Activated CD4-positive, alpha-beta T cell treated with anti-CD3 and anti-CD28 coated beads, Interleukin-2, amount 10 ng/mL, durations not matched to agents 24 days and 14 days (primary cell): ENCODE measurements at regions not wholly inside any gene's neighbourhood (a gene's known extent, or its start where the extent isn't known, plus 50 kb on each side); places are given as distances from the start of the nearest gene placed in this dataset.

Experiments used
- DNase-seq: peaks from one replicate; pipeline ENCODE4 v3.0.0; 2022
- H3K27ac Mint-ChIP-seq: one replicate; pipeline ENCODE4 v1.8.0; 2022; ENCODE audit warnings: mild to moderate bottlenecking, mixed read lengths
- H3K27me3 Mint-ChIP-seq: one replicate; pipeline ENCODE4 v1.8.0; 2022; ENCODE audit warnings: mixed read lengths
- H3K36me3 Mint-ChIP-seq: one replicate; pipeline ENCODE4 v1.8.0; 2022; ENCODE audit warnings: low read depth, mild to moderate bottlenecking, mixed read lengths
- H3K4me1 Mint-ChIP-seq: one replicate; pipeline ENCODE4 v1.8.0; 2021; ENCODE audit warnings: mixed read lengths
- H3K4me3 Mint-ChIP-seq: one replicate; pipeline ENCODE4 v1.8.0; 2022; ENCODE audit warnings: mild to moderate bottlenecking, moderate library complexity, mixed read lengths
- H3K9me3 Mint-ChIP-seq: one replicate; pipeline ENCODE4 v1.8.0; 2021; ENCODE audit warnings: mixed read lengths
- intact Hi-C: fragments of 100-400 bp; cut with micrococcal nuclease; formaldehyde crosslinking; loops from one replicate; pipeline ENCODE4 v1.15.1; 2023

DNA sequence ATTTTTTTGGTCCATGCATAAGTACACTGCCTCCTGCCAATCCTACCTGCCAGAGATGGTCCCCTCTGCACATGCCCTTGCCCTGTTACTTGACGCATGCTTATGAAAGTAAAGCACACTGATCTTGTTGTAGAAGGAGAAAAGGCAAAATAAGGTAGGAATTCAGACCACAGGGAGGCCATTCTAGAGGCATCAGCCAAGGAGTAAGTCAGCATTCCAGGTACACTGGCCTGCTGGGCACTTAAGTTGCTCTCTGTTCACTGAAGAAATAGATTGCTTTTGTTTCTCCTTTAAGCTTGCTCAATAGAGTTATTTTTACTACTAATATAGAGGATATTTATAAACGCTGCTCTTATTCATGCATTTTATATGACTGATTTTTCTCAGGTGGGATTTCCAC, 604.4 kb downstream of the TDRD15 start:
- Mint-ChIP-seq H3K4me3 (no peak overlapping the region), H3K27me3 (no peaks in the 10 kb centered on the region), H3K9me3 (no peaks in the 10 kb centered on the region), H3K4me1 (no peaks in the 10 kb centered on the region), H3K27ac (no peak overlapping the region), H3K36me3 (no peaks in the 10 kb centered on the region)
- intact Hi-C loops = no loop called here
- DNase-seq = no peak

DNA sequence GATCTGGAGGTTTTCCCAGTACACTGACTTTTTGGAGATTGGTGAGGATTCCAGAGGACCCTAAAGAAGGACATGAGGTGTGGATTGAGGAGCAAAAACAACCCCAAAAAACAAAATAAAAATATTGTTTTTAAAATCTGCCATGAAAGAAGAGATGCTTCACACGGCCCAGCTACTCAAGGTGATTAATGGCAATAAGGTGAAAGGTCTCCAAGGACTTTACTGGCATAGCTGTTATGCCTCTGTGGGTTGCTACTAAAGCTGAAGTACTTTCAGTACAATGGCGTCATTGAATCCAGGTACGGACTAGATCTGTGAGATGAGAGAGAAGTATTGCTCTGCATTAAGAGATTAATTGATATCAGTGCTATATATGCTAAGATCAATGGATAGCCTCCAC, 606.4 kb downstream of the TDRD15 start:
- no peak for DNase-seq
- Mint-ChIP-seq H3K27me3 (no peaks in the 10 kb centered on the region), H3K9me3 (peaks cover 3% of the 10 kb centered on the region), H3K27ac (no peak overlapping the region), H3K36me3 (no peaks in the 10 kb centered on the region), H3K4me1 (no peaks in the 10 kb centered on the region), H3K4me3 (no peak overlapping the region)
- intact Hi-C loops = no loop called here

DNA sequence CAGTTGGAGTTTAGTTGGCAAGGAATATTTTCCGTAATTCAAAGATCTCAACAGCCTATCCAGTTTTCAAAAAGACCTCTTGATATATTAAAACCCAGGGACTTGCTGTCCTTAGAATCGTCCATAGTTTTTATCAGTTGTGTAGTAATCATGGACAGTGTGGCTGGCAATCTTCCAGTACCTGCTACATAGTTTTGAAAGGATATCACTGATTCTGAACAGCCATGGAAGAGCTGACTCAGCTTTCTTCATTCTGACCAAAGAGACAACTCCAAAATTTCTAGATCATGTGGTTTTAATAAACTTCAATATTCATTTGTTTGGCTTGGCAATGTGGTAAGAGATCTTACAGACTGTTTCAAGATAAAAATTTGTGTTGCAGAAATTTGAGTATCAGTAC, 616.7 kb downstream of the TDRD15 start:
- intact Hi-C loops = no loop called here
- H3K27me3 Mint-ChIP-seq = no peaks in the 10 kb centered on the region
- no peak overlapping the region for H3K27ac Mint-ChIP-seq
- H3K9me3 Mint-ChIP-seq = no peaks in the 10 kb centered on the region
- H3K4me3 Mint-ChIP-seq = no peak overlapping the region
- no peaks in the 10 kb centered on the region for H3K36me3 Mint-ChIP-seq
- DNase-seq = no peak
- H3K4me1 Mint-ChIP-seq = no peaks in the 10 kb centered on the region

DNA sequence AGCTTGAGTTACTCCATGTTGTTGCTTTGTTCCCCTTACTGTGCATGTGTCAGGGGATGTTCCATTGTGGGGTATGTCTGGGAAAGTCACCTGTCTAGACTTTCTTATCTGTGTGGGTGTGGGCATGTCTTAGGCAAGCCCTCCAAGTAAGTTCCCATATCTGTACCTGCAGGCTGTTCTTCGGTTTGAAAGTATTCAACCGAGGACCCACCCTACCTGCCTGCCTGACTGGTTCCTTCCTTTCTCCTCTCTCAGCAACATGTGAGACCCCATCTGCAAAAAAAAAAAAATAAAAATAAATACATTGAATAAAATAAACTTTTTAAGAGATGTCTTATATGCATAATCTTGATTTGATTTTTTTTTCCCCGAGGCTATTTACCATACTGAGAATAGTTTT, 622.7 kb downstream of the TDRD15 start:
- DNase-seq = no peak
- Mint-ChIP-seq H3K27ac (no peak overlapping the region), H3K4me1 (no peaks in the 10 kb centered on the region), H3K4me3 (no peak overlapping the region), H3K27me3 (no peaks in the 10 kb centered on the region), H3K36me3 (no peaks in the 10 kb centered on the region), H3K9me3 (peaks cover 3% of the 10 kb centered on the region)
- intact Hi-C loops = no loop called here

DNA sequence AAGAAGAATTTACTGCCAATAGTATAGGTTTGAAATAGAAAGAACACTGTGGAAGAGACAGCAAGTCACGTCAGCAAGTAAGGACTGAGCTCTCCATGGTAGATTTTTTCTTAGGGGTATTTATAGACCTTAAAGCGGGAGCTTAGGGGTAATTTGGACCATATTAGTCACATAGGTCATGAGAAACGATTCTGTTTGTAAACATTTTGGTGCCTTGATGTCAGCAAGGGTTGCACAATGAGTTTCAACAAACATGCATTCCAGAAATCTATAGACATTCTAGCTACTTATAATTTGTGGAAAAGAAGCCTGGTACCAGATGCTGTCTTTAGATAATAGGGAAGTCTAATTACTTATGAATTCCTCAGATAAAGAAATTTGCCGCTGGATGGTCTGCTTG, 624.7 kb downstream of the TDRD15 start:
- Mint-ChIP-seq H3K36me3 (no peaks in the 10 kb centered on the region), H3K27ac (no peak overlapping the region), H3K9me3 (peaks cover 3% of the 10 kb centered on the region), H3K4me3 (no peak overlapping the region), H3K27me3 (no peaks in the 10 kb centered on the region), H3K4me1 (no peaks in the 10 kb centered on the region)
- DNase-seq = no peak
- intact Hi-C loops = no loop called here

DNA sequence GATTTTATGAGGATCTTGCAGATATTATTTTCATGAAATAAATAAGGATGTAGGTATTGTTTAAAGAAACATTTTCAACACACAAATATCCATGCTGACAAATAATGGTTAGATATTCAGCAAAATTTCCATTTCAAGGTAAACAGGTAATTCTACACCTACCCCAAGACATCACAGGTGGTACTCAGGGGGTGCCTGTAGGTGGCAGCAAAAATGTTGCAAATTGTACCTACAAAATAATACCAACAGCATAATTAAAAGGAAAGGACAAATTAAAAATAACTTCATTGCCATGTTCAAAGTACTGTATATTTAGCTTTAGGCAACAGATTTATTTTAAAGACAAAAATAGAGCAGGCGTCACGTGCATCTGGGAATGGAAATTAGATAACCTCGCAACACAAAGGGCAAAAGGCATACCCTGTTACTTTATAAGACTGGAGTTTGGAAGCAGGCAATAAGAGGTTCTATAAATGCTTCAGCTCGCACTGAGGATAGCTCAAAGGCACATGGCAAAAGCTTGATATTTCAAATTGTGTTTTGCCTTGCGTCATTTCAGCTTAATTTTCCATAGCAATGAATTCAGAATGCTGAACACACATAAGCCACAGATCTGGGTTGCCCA, 630.5 kb downstream of the TDRD15 start:
- peaks cover 6% of the 10 kb centered on the region for H3K9me3 Mint-ChIP-seq
- H3K36me3 Mint-ChIP-seq = no peaks in the 10 kb centered on the region
- intact Hi-C loops = no loop called here
- H3K27ac Mint-ChIP-seq = no peak overlapping the region
- no peaks in the 10 kb centered on the region for H3K27me3 Mint-ChIP-seq
- no peak for DNase-seq
- H3K4me1 Mint-ChIP-seq = no peaks in the 10 kb centered on the region
- no peak overlapping the region for H3K4me3 Mint-ChIP-seq

DNA sequence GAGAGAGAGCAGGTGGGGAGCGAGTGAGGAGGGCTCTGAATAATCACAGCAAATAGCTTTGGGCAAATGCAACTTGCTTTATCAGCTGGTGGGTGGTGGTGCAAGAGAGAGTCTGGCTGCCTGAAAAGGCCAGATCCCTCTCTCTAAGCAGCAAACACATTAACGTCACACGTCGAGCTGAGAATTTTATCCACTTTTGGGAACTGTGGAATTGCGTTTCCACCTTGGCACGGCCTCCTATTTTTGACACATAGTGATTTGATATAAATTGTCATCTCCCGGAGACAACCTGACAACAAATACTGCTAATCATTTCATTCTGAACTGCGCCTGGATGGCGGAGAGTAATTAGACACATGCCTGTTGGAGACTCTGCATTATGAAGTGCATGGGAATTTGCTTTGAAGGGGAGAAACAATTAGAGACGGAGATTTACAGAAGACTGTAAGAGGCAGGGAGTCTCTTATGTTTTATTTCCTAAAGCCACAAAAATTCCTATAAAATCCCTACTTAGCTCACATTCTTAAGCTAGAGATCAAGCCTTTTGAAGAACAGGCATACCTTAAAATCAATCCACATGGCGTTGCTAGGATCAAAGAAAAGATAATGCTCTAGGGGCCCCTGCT, 634.1 kb downstream of the TDRD15 start:
- no peak overlapping the region for H3K27ac Mint-ChIP-seq
- intact Hi-C loops = no loop called here
- H3K27me3 Mint-ChIP-seq = no peaks in the 10 kb centered on the region
- H3K4me3 Mint-ChIP-seq = no peak overlapping the region
- no peak for DNase-seq
- H3K9me3 Mint-ChIP-seq = peaks cover 6% of the 10 kb centered on the region
- H3K36me3 Mint-ChIP-seq = no peaks in the 10 kb centered on the region
- H3K4me1 Mint-ChIP-seq = no peaks in the 10 kb centered on the region

DNA sequence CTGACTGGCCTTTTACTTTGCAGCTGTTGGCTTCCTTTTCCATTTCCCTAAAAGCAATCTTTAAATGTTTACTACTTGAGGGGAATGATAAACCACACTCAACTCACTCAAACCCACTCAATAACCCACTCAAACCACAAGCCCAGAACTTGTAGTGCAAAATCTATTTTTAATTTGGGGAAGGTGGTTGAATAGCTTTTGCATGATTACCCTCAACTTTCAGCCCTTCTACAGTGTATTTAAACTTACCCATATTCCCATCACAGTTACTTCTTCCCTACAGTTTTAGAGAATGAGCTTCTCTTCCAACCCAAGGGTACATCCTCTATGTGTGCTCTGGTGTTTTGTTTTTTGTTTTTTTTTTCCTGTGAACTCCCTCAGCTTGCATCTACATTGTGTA, 636.1 kb downstream of the TDRD15 start:
- Mint-ChIP-seq H3K27me3 (no peaks in the 10 kb centered on the region), H3K4me1 (no peaks in the 10 kb centered on the region), H3K36me3 (no peaks in the 10 kb centered on the region), H3K9me3 (peaks cover 6% of the 10 kb centered on the region), H3K4me3 (no peak overlapping the region), H3K27ac (no peak overlapping the region)
- intact Hi-C loops = no loop called here
- DNase-seq = no peak

DNA sequence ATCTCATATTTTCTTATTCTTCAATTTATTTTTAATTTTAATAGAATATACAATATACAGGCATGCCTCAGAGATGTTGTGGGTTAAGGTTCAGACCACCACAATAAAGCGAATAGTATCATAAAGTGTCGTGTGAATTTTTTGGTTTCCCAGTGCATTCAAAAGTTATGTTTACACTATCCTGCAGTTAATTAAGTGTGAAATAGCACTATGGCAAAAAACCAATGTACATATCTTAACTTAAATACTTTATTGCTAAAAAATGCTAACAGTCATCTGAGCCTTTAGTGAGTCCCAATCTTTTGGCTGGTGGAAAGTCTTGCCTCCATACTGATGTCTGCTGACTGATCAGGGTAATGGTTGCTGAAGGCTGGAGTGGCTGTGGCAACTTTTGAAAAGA, 637.6 kb downstream of the TDRD15 start:
- Mint-ChIP-seq H3K36me3 (no peaks in the 10 kb centered on the region), H3K4me1 (no peaks in the 10 kb centered on the region), H3K9me3 (peaks cover 3% of the 10 kb centered on the region), H3K27me3 (no peaks in the 10 kb centered on the region), H3K27ac (no peak overlapping the region), H3K4me3 (no peak overlapping the region)
- DNase-seq = no peak
- intact Hi-C loops = no loop called here

DNA sequence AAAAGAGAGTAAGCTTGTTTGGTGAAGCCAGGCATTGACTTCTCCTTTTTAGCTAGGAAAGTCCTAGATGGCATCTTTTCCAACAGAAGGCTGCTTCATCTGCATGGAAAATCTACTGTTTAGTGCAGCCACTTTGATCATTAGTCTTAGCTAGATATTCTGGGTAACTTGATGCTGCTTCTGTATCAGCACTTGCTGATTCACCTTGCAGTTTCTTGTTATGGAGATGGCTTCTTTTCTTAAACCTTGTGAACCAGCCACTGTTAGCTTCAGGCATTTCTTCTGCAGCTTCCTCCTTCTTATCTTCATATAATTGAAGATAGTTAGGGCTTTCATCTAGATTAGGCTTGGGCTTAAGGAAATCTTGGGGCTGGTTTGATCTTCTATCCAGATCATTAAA, 639.7 kb downstream of the TDRD15 start:
- Mint-ChIP-seq H3K4me1 (no peaks in the 10 kb centered on the region), H3K9me3 (no peaks in the 10 kb centered on the region), H3K27me3 (no peaks in the 10 kb centered on the region), H3K36me3 (no peaks in the 10 kb centered on the region), H3K27ac (no peak overlapping the region), H3K4me3 (no peak overlapping the region)
- no peak for DNase-seq
- intact Hi-C loops = no loop called here

DNA sequence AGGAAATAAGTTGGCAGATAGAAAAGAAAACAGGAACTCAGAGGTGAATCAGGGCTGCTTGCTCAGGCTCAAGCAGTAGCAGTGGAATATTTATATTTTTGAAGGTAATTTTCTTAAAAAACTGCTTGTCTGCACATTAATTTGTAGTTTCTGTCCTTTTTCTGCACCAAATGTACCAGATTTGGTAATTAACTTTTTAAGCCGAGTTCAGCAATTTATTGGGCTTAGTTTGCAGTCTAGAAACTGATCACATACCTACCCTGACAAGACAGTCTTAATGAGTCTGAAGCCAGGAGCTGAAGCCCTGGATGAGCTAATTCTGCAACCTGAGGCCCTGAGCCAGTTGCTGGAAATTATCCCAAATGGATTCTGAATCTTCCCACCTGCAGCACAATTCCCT, 647.0 kb downstream of the TDRD15 start:
- no peaks in the 10 kb centered on the region for H3K4me1 Mint-ChIP-seq
- DNase-seq = no peak
- H3K4me3 Mint-ChIP-seq = no peak overlapping the region
- intact Hi-C loops = no loop called here
- no peaks in the 10 kb centered on the region for H3K9me3 Mint-ChIP-seq
- H3K36me3 Mint-ChIP-seq = no peaks in the 10 kb centered on the region
- no peak overlapping the region for H3K27ac Mint-ChIP-seq
- H3K27me3 Mint-ChIP-seq = no peaks in the 10 kb centered on the region

DNA sequence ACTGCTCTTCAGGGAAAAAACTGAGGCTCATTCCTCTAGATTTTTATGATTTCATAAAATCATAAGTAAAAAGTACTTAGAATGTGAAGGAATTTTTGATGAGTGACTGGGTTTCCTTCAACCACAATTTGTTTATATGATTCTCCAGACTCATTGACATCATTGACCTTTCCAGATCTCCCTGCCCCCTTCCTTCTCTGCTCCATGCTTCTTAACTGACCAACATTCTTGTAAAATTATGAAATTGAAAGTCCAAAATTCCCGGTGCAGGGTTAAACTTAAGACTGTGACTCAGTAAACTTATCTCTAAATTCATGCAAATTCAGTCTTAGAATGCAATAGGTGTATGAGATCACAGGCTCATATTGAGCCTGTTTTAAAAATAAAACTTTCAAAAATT, 648.9 kb downstream of the TDRD15 start:
- Mint-ChIP-seq H3K9me3 (no peaks in the 10 kb centered on the region), H3K27ac (no peak overlapping the region), H3K27me3 (no peaks in the 10 kb centered on the region), H3K36me3 (no peaks in the 10 kb centered on the region), H3K4me1 (no peaks in the 10 kb centered on the region), H3K4me3 (no peak overlapping the region)
- intact Hi-C loops = no loop called here
- DNase-seq = no peak

DNA sequence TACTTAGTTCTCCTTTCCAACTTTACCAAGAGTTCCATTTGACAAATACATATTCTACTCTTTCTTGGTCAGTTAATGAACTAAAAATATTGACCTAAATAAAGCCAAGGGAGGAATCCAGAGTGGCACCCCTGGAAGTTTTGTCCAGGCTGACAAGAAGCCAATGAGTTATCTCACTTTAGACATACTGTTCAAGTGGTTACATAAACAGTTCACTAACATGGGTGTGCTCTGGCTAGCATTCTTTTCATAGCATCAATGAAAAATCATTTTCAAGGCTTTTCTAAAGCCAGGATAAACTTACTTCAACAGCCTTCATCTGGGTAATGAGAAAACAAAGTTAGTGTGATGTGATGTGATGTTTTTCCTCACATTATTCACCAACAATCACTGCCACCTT, 649.4 kb downstream of the TDRD15 start:
- no peak overlapping the region for H3K27ac Mint-ChIP-seq
- no peaks in the 10 kb centered on the region for H3K4me1 Mint-ChIP-seq
- H3K4me3 Mint-ChIP-seq = no peak overlapping the region
- intact Hi-C loops = no loop called here
- H3K9me3 Mint-ChIP-seq = no peaks in the 10 kb centered on the region
- no peak for DNase-seq
- H3K27me3 Mint-ChIP-seq = no peaks in the 10 kb centered on the region
- no peaks in the 10 kb centered on the region for H3K36me3 Mint-ChIP-seq

DNA sequence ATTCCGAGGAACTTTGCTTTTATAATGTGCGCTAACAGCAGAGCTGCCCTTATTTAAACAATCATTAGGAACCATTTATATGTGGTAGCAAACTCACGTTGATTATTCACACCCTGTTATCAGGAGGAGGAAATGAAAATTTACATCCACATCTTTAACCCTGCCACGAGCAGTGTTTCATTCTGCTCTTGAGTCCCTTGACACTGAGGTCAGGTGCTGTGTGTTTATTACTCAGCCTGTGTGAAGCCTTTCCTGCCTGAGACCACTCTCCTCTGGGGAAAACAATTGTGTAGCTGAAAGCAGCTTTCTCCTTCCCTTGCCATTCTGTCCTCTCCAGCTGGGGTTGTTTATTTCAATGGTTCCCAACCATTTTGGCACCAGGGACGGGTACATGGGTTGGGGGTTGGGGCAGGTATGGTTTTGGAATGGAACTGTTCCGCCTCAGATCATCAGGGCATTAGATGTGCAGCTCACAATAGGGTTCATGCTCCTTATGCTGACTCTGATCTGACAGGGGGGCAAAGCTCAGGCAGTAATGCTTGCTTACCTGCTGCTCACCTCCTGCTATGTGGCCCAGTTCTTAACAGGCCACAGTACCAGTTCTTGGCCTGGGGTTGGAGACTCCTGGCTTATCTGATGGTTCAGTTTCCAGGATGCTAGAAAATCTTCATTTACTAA, 651.1 kb downstream of the TDRD15 start:
- Mint-ChIP-seq H3K36me3 (no peaks in the 10 kb centered on the region), H3K27me3 (no peaks in the 10 kb centered on the region), H3K9me3 (no peaks in the 10 kb centered on the region), H3K4me1 (no peaks in the 10 kb centered on the region), H3K4me3 (no peak overlapping the region), H3K27ac (no peak overlapping the region)
- DNase-seq = no peak
- intact Hi-C loops = no loop called here

DNA sequence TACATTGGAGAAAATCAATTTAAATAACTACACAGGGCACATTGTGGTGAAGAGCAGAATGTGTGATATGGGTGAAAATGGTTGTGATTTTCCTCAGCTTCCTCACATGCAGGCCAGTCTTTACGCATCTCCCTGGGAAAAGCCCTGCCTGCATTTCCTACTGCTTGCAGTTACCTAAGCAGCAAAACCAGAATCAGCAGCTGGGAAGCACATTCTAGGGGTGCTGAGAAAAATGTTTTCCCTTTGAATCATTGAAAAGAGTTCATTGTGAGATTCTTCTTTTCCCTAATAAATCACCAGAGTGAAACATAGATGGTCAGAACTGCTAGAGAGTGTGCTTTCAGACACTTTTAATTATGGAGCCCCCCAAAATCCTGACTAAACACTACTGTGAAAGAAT, 656.0 kb downstream of the TDRD15 start:
- no peaks in the 10 kb centered on the region for H3K4me1 Mint-ChIP-seq
- H3K27ac Mint-ChIP-seq = no peak overlapping the region
- no peak for DNase-seq
- no peaks in the 10 kb centered on the region for H3K27me3 Mint-ChIP-seq
- intact Hi-C loops = no loop called here
- no peak overlapping the region for H3K4me3 Mint-ChIP-seq
- no peaks in the 10 kb centered on the region for H3K36me3 Mint-ChIP-seq
- H3K9me3 Mint-ChIP-seq = peaks cover 6% of the 10 kb centered on the region
